ENCODE measurements at regions not wholly inside any gene's neighbourhood (a gene's known extent, or its start where the extent isn't known, plus 50 kb on each side); places are given as distances from the start of the nearest gene placed in this dataset.

- no peak for TF ChIP-seq EZH2 (IDR thresholded peaks at IDR 0.05; ENCODE audit: insufficient read depth, low read length)
- TF ChIP-seq, protein P1, sequence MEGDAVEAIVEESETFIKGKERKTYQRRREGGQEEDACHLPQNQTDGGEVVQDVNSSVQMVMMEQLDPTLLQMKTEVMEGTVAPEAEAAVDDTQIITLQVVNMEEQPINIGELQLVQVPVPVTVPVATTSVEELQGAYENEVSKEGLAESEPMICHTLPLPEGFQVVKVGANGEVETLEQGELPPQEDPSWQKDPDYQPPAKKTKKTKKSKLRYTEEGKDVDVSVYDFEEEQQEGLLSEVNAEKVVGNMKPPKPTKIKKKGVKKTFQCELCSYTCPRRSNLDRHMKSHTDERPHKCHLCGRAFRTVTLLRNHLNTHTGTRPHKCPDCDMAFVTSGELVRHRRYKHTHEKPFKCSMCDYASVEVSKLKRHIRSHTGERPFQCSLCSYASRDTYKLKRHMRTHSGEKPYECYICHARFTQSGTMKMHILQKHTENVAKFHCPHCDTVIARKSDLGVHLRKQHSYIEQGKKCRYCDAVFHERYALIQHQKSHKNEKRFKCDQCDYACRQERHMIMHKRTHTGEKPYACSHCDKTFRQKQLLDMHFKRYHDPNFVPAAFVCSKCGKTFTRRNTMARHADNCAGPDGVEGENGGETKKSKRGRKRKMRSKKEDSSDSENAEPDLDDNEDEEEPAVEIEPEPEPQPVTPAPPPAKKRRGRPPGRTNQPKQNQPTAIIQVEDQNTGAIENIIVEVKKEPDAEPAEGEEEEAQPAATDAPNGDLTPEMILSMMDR (IDR thresholded peaks at IDR 0.05; ENCODE audit: insufficient read depth, low read depth, low read length): no peak
These were observed 62.6 kb upstream of the XPA start for GRCh38 chr9:97759581-97760288.

All from astrocyte (in vitro differentiated cells and primary cell).